Activated T-cell treated with anti-CD3 and anti-CD28 coated beads, Interleukin-2, amount 50 U/mL, for 1 hour (primary cell): ENCODE measurements at regions not wholly inside any gene's neighbourhood (a gene's known extent, or its start where the extent isn't known, plus 50 kb on each side); places are given as distances from the start of the nearest gene placed in this dataset.

Experiments used
- DNase-seq: peaks from one replicate; pipeline ENCODE4 v3.0.0-alpha.2; 2020

DNA sequence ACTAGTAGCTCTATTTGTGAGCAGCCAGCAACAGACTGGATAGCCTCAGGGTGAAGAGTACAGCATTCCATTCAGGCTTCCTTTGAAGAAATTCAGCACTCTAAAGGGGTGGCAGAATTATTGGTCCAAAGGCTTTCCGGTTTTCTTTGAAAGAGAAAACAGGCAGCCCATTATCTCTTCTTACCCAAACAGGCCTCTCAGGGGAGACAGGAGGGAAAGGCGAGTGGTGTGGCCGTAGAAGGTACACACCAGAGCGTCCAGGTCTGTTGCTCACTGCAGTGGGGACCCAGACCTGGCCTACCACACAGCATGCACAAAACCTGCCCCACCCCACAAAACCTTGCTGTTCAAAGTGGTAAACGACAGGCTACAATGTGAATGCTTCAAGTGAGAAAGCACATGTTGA is 83.3 kb downstream of the ZNF608 start:
- no peak for DNase-seq

GRCh38 chr5:124662181-124662781 is 84.2 kb downstream of the ZNF608 start:
- DNase-seq = no peak

GRCh38 chr5:124661317-124662141 is 84.9 kb downstream of the ZNF608 start:
- no peak for DNase-seq

DNA sequence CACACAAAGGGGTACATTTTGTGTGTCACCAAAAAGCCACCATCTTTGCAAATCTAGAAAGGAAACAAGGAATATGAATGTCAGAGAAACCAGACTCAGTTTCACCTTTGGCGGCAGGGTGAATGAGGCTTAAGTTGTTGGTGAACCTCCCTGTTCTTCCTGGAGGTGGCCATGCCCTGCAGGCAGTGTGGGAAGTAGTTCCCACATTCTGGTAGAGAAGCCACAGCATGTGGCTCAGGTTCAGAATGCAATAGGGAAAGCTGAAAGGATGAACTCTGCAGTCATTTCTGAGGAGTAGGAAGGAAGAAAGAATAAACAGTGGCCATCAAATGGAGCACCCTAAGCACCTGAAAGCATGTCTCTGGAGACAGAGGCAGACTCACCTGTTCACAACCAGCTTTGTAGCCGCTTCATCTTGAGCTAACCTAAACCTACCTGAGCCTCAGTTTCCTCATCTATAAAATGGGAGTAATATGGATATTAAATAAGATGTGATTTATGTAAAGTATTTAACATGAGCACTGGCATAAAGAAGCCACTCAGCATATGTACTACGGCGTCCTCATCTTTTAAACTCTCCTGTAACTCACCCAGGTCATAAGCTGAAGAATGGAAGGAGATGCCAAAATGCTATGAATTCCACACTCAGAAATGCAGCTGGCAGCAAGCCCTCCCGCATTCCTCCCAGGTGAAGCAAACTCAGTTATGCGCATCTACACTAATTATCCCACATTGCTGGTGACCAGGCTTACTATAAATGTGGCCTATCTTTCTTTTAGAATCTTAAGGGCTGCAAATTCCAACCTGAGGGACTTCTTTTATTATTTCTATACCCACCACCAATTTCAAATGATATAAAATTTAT is 86.0 kb downstream of the ZNF608 start:
- DNase-seq = no peak

- DNase-seq = no peak
Observed at GRCh38 chr5:124659798-124660197, 86.6 kb downstream of the ZNF608 start.

DNA sequence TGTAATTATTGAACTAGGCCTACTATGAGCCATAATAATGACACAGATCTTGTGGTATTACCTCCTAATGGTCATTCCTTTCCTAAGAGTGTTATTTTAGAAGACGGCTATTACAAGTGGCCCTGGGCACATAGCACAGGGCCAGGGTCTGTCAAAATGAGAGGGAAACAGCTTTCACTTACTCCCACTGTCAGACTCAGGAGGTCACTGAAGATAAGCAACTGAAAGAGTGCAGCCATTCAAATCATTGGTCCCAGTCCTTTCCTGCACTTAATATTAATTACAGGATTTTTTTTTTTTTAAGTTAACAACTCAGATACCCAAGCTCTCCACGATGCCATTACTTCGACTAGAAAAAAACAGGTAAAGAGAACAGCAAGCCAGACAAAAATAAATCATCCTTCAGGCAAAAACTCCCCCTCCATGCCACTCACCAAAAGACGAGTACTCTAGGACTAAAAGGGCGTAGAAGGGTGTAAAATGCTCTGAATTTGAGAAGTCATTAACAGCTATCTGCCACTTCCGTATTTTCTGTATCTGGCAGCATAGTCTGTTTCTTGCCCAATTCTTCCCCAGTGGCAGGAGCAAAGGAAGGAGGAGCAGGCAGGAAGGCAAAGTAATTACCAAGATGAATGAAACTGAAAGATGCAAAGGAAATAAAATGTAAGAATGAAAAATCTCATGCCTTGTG is 87.4 kb downstream of the ZNF608 start:
- DNase-seq = no peak

DNA sequence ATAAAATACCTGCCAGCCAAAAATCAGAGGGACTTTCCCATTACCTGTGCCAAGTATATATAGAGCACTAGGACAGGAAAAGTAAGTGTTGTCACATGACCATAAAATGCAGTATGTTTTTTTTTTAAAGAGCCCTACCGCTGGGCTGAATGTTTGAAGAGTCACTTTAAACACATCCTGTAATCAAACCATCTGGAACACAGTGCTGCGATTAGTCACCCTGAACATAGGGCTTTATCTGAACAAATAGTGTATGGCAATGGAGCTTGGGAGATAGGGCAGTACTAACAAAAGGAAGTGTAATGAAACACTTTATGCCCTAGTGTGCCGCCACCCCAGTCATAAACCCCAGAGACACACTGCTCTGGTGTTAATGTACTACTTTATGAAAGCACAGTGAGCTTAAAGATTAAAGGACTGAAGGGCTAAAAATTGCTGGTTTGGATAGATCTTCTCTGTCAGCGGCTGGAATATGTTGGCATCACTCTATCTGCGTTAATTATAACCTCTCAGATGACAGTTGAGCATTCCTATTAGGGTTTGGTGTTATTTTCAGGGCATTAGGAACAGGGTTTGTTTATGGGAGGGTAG is 90.4 kb downstream of the ZNF608 start:
- no peak for DNase-seq

GRCh38 chr5:124655251-124655917 is 91.1 kb downstream of the ZNF608 start:
- no peak for DNase-seq

DNA sequence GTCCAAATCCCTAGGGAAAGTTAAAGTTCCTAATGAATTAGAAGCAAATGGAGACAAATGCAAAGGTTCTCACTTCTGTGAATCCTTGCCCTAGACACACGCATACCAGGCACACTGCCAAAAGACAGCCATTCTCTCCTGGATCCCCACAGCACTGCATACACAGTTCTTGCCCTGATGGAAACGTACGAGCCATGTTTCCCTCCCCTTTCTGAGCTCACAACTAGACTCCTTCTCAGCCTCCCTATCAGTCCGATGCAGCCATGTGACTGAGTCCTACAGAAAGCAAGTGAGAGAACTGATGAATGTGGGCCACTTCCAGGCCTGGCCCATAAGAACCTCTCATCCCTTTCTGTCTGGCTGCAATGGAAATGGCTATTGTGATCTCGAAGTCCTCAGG is 92.0 kb downstream of the ZNF608 start:
- no peak for DNase-seq

GRCh38 chr5:124653666-124654065 is 92.8 kb downstream of the ZNF608 start:
- no peak for DNase-seq

- no peak for DNase-seq
Observed at GRCh38 chr5:124652892-124653441, 93.5 kb downstream of the ZNF608 start.

DNA sequence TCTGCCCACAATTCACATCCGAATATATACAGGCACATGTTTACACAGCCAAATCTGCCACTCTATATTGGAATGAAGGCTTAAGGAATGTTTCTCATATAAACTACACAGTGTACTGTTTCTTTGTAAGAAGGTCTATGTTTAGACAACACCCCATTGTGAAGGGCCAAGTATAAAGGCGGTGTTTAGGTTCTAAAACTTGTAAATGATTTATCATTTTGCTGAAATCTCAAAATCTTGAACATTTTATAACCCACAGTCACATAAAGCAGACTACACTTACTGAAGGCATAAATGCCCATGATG is 94.0 kb downstream of the ZNF608 start:
- no peak for DNase-seq

DNA sequence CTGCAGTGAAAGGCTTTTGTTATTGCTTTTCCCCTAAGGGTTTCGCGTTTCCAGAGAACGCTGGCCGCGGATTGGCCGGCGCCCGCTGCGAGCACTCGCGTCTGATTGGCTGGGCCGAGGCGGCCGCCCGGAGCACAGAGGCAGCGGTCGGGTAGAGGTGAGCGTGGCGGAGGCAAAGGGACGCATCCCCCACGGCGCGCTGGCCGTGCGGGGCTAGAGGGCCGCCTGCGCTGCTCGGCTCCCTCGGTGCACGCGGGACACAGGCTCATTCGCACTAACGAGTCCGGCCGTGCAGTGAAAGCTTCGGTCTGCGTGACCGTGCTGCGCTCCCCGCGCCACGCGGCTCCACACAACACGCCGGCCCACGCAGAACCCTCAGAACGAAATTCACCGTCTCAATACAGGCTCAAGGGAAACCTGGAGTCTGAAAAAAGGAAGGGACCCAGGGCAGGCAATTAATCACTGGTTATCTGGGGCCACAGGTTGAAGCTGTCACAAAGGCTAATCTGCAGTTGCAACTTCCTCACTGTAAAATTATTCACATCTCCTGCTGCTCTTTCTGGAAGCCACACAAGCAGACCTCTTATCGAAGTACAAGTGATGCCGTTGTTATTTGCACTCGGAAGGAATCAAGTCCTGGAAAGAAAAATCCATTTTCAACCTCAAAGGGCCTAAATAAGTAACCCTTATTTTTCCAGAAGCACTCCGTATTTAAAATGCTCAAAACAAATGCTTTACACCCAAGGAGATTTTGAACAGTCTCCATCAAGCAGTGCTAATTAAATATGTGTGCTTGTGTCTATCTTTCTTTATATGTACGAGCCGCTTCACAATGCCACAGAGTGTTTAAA is 94.6 kb downstream of the ZNF608 start:
- DNase-seq = peak; percentile 24

DNA sequence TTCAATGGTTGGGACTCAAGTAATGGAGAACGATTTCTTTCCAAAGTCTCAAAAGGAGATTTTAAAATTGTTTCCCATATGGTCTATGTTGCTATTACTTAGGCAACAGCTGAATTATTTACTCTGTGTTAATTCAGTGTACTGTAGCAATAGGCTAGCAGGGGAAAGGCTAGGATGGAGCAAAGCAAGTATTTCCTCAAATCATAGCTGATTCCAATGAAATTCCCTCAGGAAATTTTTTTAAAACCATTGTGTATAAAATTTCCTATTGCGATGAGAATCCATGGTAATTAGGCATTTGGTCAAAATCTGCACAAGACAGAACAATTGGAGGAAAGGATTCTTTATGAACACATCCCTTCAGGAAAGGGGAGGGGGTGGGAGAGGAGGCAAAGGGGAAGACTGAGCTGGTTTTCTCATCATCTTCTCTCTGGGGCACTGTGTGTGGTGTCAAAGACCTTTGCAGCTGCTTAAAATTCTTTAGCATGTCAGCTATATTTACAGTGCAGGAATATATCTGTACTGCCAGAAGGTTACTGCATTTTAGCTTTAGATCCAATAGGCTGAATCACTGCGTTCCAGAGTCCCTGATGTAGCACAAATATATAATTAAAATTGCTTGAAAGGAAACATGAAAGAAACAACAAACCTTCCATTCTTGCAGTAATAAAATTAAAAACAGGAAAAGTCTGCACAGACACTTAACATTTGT is 95.3 kb downstream of the ZNF608 start:
- DNase-seq = no peak

DNA sequence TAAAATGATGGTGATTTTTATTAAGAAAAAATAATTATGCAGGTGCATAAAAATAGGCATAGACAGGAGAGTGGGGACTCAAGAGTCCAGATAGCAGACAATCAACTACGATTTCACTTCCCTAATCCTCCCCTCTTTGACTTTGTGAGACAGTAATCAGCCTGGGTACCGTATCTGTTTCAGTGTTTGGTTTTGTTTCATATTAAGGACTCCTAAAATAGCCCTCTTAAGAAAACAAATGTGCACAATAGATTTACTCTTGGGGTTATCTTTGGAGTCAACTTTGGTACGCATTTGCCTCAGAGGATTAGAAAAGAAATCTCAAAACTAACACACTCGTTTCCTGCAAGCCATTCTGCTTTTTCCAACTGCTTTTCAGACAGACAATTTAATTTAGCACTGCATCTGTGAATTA is 96.3 kb downstream of the ZNF608 start:
- no peak for DNase-seq

DNA sequence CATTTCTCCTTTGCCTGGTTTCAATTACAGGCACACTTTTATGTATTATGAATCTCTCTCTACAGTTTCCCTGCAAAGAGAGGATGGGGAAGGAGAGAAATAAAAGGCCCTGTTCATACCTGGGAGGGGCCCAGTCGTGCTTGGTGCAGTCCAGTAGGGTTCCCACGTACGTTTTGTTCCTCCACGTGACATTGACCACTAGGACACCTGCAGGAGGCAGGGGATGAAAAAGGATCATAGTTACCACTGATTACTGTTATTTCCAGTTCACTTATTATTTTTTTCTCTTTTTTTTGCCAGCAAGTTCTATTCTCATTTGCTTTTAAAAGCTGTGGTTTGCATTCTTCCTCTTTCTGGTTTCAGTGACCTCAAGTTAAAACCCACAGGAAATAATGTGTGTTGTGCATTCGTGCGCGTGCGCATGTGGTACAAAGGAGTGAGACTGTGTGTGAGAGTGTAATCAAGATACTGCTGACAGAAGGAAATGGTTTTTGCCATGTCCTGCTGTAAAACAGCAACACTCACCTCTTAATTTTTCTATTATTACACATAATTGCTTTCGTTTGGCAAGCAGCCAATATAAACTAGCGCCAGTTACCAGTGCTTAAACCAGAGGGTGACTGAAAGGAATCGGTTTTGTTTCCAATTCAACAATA is 96.8 kb downstream of the ZNF608 start:
- DNase-seq = peak; percentile 61

GRCh38 chr5:124648902-124649467 is 97.5 kb downstream of the ZNF608 start:
- DNase-seq = no peak

DNA sequence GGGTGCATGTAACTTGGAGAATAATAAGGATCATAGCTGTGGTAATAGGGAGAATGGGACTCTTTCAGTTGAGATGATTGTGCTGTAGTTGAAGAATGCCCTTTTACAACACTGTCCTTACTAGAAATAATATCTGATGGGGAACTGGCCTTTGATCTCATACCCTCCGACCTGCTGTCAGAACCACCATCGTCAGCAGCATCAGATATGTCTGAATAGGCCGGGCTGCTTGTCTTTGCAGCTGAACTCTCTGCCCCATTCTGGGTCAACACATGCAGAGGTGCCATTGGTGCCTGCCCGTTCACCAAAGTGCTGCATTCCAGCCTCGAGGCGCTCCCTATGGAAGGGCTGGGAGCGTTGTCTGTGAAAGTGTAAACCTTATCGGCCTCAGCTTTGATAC is 99.1 kb downstream of the ZNF608 start:
- no peak for DNase-seq

DNA sequence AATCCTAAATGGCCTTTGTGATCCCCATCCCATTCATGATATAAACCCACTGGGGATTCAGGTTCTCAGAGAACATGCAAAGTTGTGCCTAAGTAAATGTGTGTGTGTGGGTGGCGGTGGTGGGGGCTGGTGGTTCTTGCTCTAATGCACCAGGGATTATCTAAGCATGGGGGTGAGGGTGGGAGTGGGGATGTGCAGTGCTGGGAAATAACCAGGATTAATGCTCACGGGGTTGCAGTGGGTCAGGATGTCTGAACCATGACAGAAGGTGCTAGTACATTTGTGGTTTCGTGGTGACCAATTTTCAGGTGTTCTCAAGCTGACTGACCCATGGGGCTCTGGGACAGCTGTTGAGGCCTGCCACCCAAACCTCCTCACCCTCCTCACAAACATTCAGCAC is 101.0 kb downstream of the ZNF608 start:
- no peak for DNase-seq
